ENCODE measurements at regions not wholly inside any gene's neighbourhood (a gene's known extent, or its start where the extent isn't known, plus 50 kb on each side); places are given as distances from the start of the nearest gene placed in this dataset.

DNA sequence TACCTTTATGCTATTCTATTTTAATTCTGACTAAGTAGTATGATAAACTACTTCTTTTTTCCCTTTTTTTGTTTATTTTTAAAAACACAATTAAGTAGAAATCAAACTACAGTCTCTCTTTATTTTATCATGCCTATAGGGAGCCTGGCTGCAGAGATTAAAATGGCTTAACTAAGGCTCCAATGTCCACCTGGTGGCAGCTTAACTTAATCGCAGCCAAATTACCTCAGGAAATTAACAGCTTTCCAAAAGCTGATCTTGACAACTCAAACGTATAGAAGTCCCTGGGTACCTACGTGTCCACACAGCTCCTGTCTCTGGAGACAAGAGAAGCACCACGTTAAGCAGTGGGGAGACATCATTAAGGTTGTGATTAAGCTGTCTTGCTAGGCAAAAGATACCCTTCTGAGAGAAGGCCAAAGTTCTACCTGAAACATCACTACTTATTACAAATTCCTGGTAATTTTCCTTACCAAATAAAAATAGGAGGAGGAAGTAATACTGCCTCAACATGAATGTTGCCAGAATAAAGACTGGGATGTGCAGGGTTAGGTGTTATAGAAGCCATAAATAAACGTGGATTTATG lies 63.2 kb upstream of the SNX19 start:
- TF ChIP-seq, protein P1, sequence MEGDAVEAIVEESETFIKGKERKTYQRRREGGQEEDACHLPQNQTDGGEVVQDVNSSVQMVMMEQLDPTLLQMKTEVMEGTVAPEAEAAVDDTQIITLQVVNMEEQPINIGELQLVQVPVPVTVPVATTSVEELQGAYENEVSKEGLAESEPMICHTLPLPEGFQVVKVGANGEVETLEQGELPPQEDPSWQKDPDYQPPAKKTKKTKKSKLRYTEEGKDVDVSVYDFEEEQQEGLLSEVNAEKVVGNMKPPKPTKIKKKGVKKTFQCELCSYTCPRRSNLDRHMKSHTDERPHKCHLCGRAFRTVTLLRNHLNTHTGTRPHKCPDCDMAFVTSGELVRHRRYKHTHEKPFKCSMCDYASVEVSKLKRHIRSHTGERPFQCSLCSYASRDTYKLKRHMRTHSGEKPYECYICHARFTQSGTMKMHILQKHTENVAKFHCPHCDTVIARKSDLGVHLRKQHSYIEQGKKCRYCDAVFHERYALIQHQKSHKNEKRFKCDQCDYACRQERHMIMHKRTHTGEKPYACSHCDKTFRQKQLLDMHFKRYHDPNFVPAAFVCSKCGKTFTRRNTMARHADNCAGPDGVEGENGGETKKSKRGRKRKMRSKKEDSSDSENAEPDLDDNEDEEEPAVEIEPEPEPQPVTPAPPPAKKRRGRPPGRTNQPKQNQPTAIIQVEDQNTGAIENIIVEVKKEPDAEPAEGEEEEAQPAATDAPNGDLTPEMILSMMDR (IDR thresholded peaks at IDR 0.05), result no peak
- no peak for TF ChIP-seq POLR2A (IDR thresholded peaks at IDR 0.05)
